PC-3 (cell line): ENCODE measurements at regions not wholly inside any gene's neighbourhood (a gene's known extent, or its start where the extent isn't known, plus 50 kb on each side); places are given as distances from the start of the nearest gene placed in this dataset.

Experiments used
- EZH2 ChIP-seq: fragments of 300-600 bp; sonication (generic); IDR thresholded peaks from one replicate; pipeline ENCODE4 v1.6.1; 2017; ENCODE audit warnings: antibody characterized with exemption, mild to moderate bottlenecking, low read length; ENCODE audit not compliant: unreplicated experiment
- EZH2phosphoT487 ChIP-seq: fragments of 300-600 bp; sonication (generic); IDR thresholded peaks from 2 replicates; pipeline ENCODE4 v1.6.1; 2018; ENCODE audit warnings: mild to moderate bottlenecking, antibody characterized with exemption, low read length, borderline replicate concordance
- TF ChIP-seq, protein P1 (sequence below): fragments of 300-600 bp; sonication (generic); conservative IDR thresholded peaks from 2 replicates; pipeline ENCODE4 v1.5.1; 2017; ENCODE audit warnings: antibody characterized with exemption, low read depth, mild to moderate bottlenecking, low read length

- TF ChIP-seq, protein P1, sequence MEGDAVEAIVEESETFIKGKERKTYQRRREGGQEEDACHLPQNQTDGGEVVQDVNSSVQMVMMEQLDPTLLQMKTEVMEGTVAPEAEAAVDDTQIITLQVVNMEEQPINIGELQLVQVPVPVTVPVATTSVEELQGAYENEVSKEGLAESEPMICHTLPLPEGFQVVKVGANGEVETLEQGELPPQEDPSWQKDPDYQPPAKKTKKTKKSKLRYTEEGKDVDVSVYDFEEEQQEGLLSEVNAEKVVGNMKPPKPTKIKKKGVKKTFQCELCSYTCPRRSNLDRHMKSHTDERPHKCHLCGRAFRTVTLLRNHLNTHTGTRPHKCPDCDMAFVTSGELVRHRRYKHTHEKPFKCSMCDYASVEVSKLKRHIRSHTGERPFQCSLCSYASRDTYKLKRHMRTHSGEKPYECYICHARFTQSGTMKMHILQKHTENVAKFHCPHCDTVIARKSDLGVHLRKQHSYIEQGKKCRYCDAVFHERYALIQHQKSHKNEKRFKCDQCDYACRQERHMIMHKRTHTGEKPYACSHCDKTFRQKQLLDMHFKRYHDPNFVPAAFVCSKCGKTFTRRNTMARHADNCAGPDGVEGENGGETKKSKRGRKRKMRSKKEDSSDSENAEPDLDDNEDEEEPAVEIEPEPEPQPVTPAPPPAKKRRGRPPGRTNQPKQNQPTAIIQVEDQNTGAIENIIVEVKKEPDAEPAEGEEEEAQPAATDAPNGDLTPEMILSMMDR = no peak
- TF ChIP-seq EZH2 (no peak), EZH2phosphoT487 (no peak)
Observed at GRCh38 chr9:16271967-16272366, 598.5 kb downstream of the BNC2 start.
